ENCODE measurements at regions not wholly inside any gene's neighbourhood (a gene's known extent, or its start where the extent isn't known, plus 50 kb on each side); places are given as distances from the start of the nearest gene placed in this dataset.

GRCh38 chr3:104553121-104553520 lies 813.6 kb upstream of the ALCAM start:
- DNase-seq (no peak), ATAC-seq (no peak)
- Histone ChIP-seq H3K27ac (no peak overlapping the region), H3K9me3 (no peaks in the 10 kb centered on the region), H3K4me3 (no peak overlapping the region), H3K27me3 (no peaks in the 10 kb centered on the region), H3K4me1 (no peaks in the 10 kb centered on the region), H3K36me3 (no peaks in the 10 kb centered on the region)
- WGBS, 4 donors = 84 to 91% (median 88%) methylated on average over 1 of the region's 1 CpG
- intact Hi-C loops (cut with DNase I) = no loop called here
- no peak for TF ChIP-seq POLR2A (IDR thresholded peaks at IDR 0.05)

GRCh38 chr3:104554425-104554824 lies 812.3 kb upstream of the ALCAM start:
- intact Hi-C loops (cut with DNase I) = no loop called here
- H3K27ac ChIP-seq = no peak overlapping the region
- no peaks in the 10 kb centered on the region for H3K4me1 ChIP-seq
- no peaks in the 10 kb centered on the region for H3K9me3 ChIP-seq
- H3K36me3 ChIP-seq = no peaks in the 10 kb centered on the region
- WGBS, 4 donors = 86 to 92% (median 87%) methylated on average over 4 of the region's 4 CpGs
- no peaks in the 10 kb centered on the region for H3K27me3 ChIP-seq
- TF ChIP-seq POLR2A (IDR thresholded peaks at IDR 0.05) (no peak), CTCF (IDR thresholded peaks at IDR 0.05) (no peak)
- DNase-seq = no peak
- H3K4me3 ChIP-seq = no peak overlapping the region
- ATAC-seq = no peak

GRCh38 chr3:104555728-104556127 lies 811.0 kb upstream of the ALCAM start:
- no peak for DNase-seq
- intact Hi-C loops (cut with DNase I) = no loop called here
- Histone ChIP-seq H3K4me1 (no peaks in the 10 kb centered on the region), H3K27ac (no peak overlapping the region), H3K9me3 (no peaks in the 10 kb centered on the region), H3K4me3 (no peak overlapping the region), H3K36me3 (no peaks in the 10 kb centered on the region), H3K27me3 (no peaks in the 10 kb centered on the region)
- 52 to 71% (median 69%) methylated on average over 1 of the region's 1 CpG for WGBS, 4 donors
- no peak for ATAC-seq
- TF ChIP-seq CTCF (IDR thresholded peaks at IDR 0.05) (no peak), POLR2A (IDR thresholded peaks at IDR 0.05) (no peak)

- no peak for ATAC-seq
- 42 to 58% (median 49%) methylated on average over 4 of the region's 4 CpGs for WGBS, 4 donors
- no peaks in the 10 kb centered on the region for H3K36me3 ChIP-seq
- no peak overlapping the region for H3K27ac ChIP-seq
- intact Hi-C loops (cut with DNase I) = no loop called here
- TF ChIP-seq POLR2A (IDR thresholded peaks at IDR 0.05) (no peak), CTCF (IDR thresholded peaks at IDR 0.05) (no peak)
- H3K9me3 ChIP-seq = no peaks in the 10 kb centered on the region
- no peak overlapping the region for H3K4me3 ChIP-seq
- no peak for DNase-seq
- H3K27me3 ChIP-seq = no peaks in the 10 kb centered on the region
- no peaks in the 10 kb centered on the region for H3K4me1 ChIP-seq
Observed at GRCh38 chr3:104556372-104557078, 810.2 kb upstream of the ALCAM start.

GRCh38 chr3:104561324-104561723 lies 805.4 kb upstream of the ALCAM start:
- Histone ChIP-seq H3K4me1 (no peaks in the 10 kb centered on the region), H3K9me3 (no peaks in the 10 kb centered on the region), H3K4me3 (no peak overlapping the region), H3K36me3 (no peaks in the 10 kb centered on the region), H3K27me3 (no peaks in the 10 kb centered on the region), H3K27ac (no peak overlapping the region)
- intact Hi-C loops (cut with DNase I) = no loop called here
- ATAC-seq (no peak), DNase-seq (no peak)
- 88 to 94% (median 92%) methylated on average over 1 of the region's 1 CpG for WGBS, 4 donors
- TF ChIP-seq POLR2A (IDR thresholded peaks at IDR 0.05) (no peak), CTCF (IDR thresholded peaks at IDR 0.05) (no peak)
